H9 (cell line): ENCODE measurements at regions not wholly inside any gene's neighbourhood (a gene's known extent, or its start where the extent isn't known, plus 50 kb on each side); places are given as distances from the start of the nearest gene placed in this dataset.

Source experiments
- DNase-seq: peaks from one replicate; pipeline ENCODE4 v3.0.0-alpha.2; 2017
- H2AFZ ChIP-seq: one replicate; pipeline ENCODE4 v1.6.1; 2013; ENCODE audit warnings: mild to moderate bottlenecking, low read length, control low read depth, moderate library complexity
- H2AK5ac ChIP-seq: 2 replicates; pipeline ENCODE4 v1.6.1; 2013; ENCODE audit warnings: low read length, control low read depth, mixed read lengths; ENCODE audit not compliant: insufficient read length
- H2BK120ac ChIP-seq: one replicate; pipeline ENCODE4 v1.6.1; 2013; ENCODE audit warnings: low read depth, mild to moderate bottlenecking, low read length, control low read depth, inconsistent platforms; ENCODE audit not compliant: poor library complexity, severe bottlenecking
- H2BK12ac ChIP-seq: 2 replicates; pipeline ENCODE4 v1.6.1; 2013; ENCODE audit warnings: low read length, control low read depth, mixed read lengths, low read depth; ENCODE audit not compliant: insufficient read length
- H2BK15ac ChIP-seq: 2 replicates; pipeline ENCODE4 v1.6.1; 2013; ENCODE audit warnings: low read depth, low read length, control low read depth
- H2BK20ac ChIP-seq: one replicate; pipeline ENCODE4 v1.6.1; 2013; ENCODE audit warnings: low read depth, mild to moderate bottlenecking, low read length, control low read depth, inconsistent platforms; ENCODE audit not compliant: poor library complexity, severe bottlenecking
- H2BK5ac ChIP-seq: 2 replicates; pipeline ENCODE4 v1.6.1; 2013; ENCODE audit warnings: low read length, control low read depth, mixed read lengths; ENCODE audit not compliant: insufficient read length
- H3K14ac ChIP-seq: 2 replicates; pipeline ENCODE4 v1.6.1; 2013; ENCODE audit warnings: low read length, control low read depth; ENCODE audit not compliant: insufficient read depth
- H3K18ac ChIP-seq: 2 replicates; pipeline ENCODE4 v1.6.1; 2013; ENCODE audit warnings: low read depth, mild to moderate bottlenecking, mixed read lengths, low read length, control low read depth; ENCODE audit not compliant: insufficient read length
- H3K23ac ChIP-seq: 2 replicates; pipeline ENCODE4 v1.6.1; 2013; ENCODE audit warnings: low read length, control low read depth, mixed read lengths, low read depth; ENCODE audit not compliant: insufficient read length
- H3K23me2 ChIP-seq: 2 replicates; pipeline ENCODE4 v1.6.1; 2013; ENCODE audit warnings: low read depth, mild to moderate bottlenecking, mixed read lengths, low read length, control low read depth; ENCODE audit not compliant: insufficient read length, poor library complexity, severe bottlenecking
- H3K27ac ChIP-seq: 2 replicates; pipeline ENCODE4 v1.5.1; 2013; ENCODE audit warnings: low read length, control low read depth, mixed read lengths, low read depth; ENCODE audit not compliant: insufficient read length
- H3K27me3 ChIP-seq: 2 replicates; pipeline ENCODE4 v1.6.1; 2013; ENCODE audit warnings: low read length, control low read depth, inconsistent platforms; ENCODE audit not compliant: insufficient read depth
- H3K4ac ChIP-seq: 2 replicates; pipeline ENCODE4 v1.6.1; 2013; ENCODE audit warnings: low read depth, mild to moderate bottlenecking, control low read depth, inconsistent platforms, low read length, moderate library complexity
- H3K4me1 ChIP-seq: 2 replicates; pipeline ENCODE4 v1.6.1; 2013; ENCODE audit warnings: low read length, control low read depth, inconsistent platforms; ENCODE audit not compliant: insufficient read depth
- H3K4me2 ChIP-seq: 2 replicates; pipeline ENCODE4 v1.6.1; 2013; ENCODE audit warnings: low read length, control low read depth, mixed read lengths; ENCODE audit not compliant: insufficient read length, insufficient read depth
- H3K56ac ChIP-seq: 2 replicates; pipeline ENCODE4 v1.6.1; 2013; ENCODE audit warnings: low read depth, mild to moderate bottlenecking, mixed read lengths, low read length, control low read depth; ENCODE audit not compliant: insufficient read length
- H3K79me1 ChIP-seq: 2 replicates; pipeline ENCODE4 v1.6.1; 2013; ENCODE audit warnings: low read depth, mild to moderate bottlenecking, moderate library complexity, low read length, control low read depth, inconsistent platforms; ENCODE audit not compliant: insufficient read depth, poor library complexity, severe bottlenecking
- H3K79me2 ChIP-seq: 2 replicates; pipeline ENCODE4 v1.6.1; 2013; ENCODE audit warnings: low read length, control low read depth, inconsistent platforms; ENCODE audit not compliant: insufficient read depth
- H3K9ac ChIP-seq: 2 replicates; pipeline ENCODE4 v1.6.1; 2013; ENCODE audit warnings: low read length, control low read depth, mixed read lengths; ENCODE audit not compliant: insufficient read length; ENCODE audit errors: extremely low read depth
- H3K9me3 ChIP-seq: one replicate; pipeline ENCODE4 v1.6.1; 2013; ENCODE audit warnings: low read depth, low read length, inconsistent platforms; ENCODE audit not compliant: control insufficient read depth
- H3T11ph ChIP-seq: one replicate; pipeline ENCODE4 v1.6.1; 2013; ENCODE audit warnings: mild to moderate bottlenecking, low read length, control low read depth, inconsistent platforms
- H4K20me1 ChIP-seq: one replicate; pipeline ENCODE4 v1.6.1; 2013; ENCODE audit not compliant: control insufficient read depth, insufficient read length, insufficient read depth
- H4K5ac ChIP-seq: 2 replicates; pipeline ENCODE4 v1.6.1; 2013; ENCODE audit warnings: low read depth, mild to moderate bottlenecking, mixed read lengths, low read length, control low read depth; ENCODE audit not compliant: insufficient read length
- H4K8ac ChIP-seq: replicated peaks from 2 replicates; pipeline ENCODE4 v1.6.1; 2013; ENCODE audit warnings: low read length, control low read depth, mixed read lengths, low read depth; ENCODE audit not compliant: insufficient read length
- H4K91ac ChIP-seq: 2 replicates; pipeline ENCODE4 v1.6.1; 2013; ENCODE audit warnings: low read depth, mild to moderate bottlenecking, moderate library complexity, mixed read lengths, low read length, control low read depth; ENCODE audit not compliant: insufficient read length
- H3K27ac Mint-ChIP-seq, 3 experiments: 2 replicates in 2 of 3; 3 replicates in 1 of 3; pipeline ENCODE4 v1.8.0; 2020 to 2021; ENCODE audit warnings: mixed read lengths in 3 of 3, mild to moderate bottlenecking in 1 of 3, moderate library complexity in 1 of 3
- H3K27me3 Mint-ChIP-seq: 2 replicates; pipeline ENCODE4 v1.8.0; 2021; ENCODE audit warnings: low read depth, mild to moderate bottlenecking, moderate library complexity, mixed read lengths
- H3K36me3 Mint-ChIP-seq, 3 experiments: 2 replicates in 2 of 3; 3 replicates in 1 of 3; pipeline ENCODE4 v1.8.0; 2020 to 2021; ENCODE audit warnings: low read depth in 3 of 3, mixed read lengths in 3 of 3; ENCODE audit not compliant: insufficient read depth in 1 of 3
- H3K4me1 Mint-ChIP-seq, 2 experiments: 2 replicates each; pipeline ENCODE4 v1.8.0; 2020; ENCODE audit warnings: mixed read lengths in 2 of 2
- H3K4me3 Mint-ChIP-seq, 2 experiments: 2 replicates in 1 of 2; 3 replicates in 1 of 2; pipeline ENCODE4 v1.8.0; 2020 to 2021; ENCODE audit warnings: mild to moderate bottlenecking in 2 of 2, mixed read lengths in 2 of 2, moderate library complexity in 1 of 2
- H3K9me3 Mint-ChIP-seq, 2 experiments: 2 replicates in 1 of 2; 3 replicates in 1 of 2; pipeline ENCODE4 v1.8.0; 2020; ENCODE audit warnings: mild to moderate bottlenecking in 2 of 2, mixed read lengths in 2 of 2, moderate library complexity in 1 of 2
- CTCF ChIP-seq: fragments of 200-600 bp; sonication (generic); conservative IDR thresholded peaks from 3 replicates; pipeline ENCODE4 v1.8.0; 2021; ENCODE audit warnings: antibody characterized with exemption, mild to moderate bottlenecking
- WGBS: extraction: QIAGEN DNeasy Blood & Tissue Kit; methylation state at CpG from one replicate; pipeline ENCODE4 v1.1.7; 2013; ENCODE audit warnings: missing lambda C conversion rate, low lambda C conversion rate, mixed read lengths; ENCODE audit not compliant: insufficient read length; ENCODE audit errors: extremely low coverage; 5-methylcytosine and 5-hydroxymethylcytosine counted together

DNA sequence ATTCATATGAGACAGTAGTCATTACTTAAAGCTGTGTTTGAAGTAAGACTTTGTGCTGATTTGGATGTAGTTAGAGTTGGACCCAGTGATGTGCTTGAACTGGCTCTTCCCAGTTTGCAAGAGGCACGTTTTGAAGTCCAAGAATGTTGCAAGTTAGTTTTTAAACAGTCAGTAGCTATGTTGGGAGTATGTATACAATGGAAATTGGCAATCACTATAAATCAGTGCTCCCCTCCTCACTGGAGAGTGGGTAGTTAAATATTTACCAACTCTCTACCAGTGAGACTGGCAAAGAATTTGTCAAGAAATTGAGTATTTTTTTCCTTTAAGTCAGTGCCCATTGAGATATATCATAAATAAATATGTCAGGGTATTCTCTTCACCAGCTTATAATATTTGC is 191.9 kb upstream of the SPRY1 start:
- no peaks in the 10 kb centered on the region for H3K9me3 ChIP-seq
- no peak overlapping the region for H2BK15ac ChIP-seq
- no peak for DNase-seq
- Mint-ChIP-seq H3K36me3 (peaks cover 0 to 4% (median 0%) of the 10 kb centered on the region in 3 experiments; a peak in 2 of 7 replicates), H3K27ac (no peak overlapping the region; a peak in 1 of 7 replicates), H3K4me1 (peaks cover 4 to 5% of the 10 kb centered on the region in 2 experiments; a peak in 1 of 4 replicates), H3K9me3 (no peaks in the 10 kb centered on the region), H3K27me3 (no peaks in the 10 kb centered on the region), H3K4me3 (no peak overlapping the region)
- H3K27ac ChIP-seq = no peak overlapping the region
- no peak overlapping the region for H3K56ac ChIP-seq
- no peak for TF ChIP-seq CTCF
- H4K91ac ChIP-seq = no peak overlapping the region
- no peaks in the 10 kb centered on the region for H3K23me2 ChIP-seq
- no peaks in the 10 kb centered on the region for H3K79me2 ChIP-seq
- H3T11ph ChIP-seq = no peak overlapping the region
- WGBS = no CpG with 5 or more reads among the region's 1 CpG
- H3K79me1 ChIP-seq = no peaks in the 10 kb centered on the region
- no peaks in the 10 kb centered on the region for H3K4me1 ChIP-seq
- H2BK120ac ChIP-seq = no peak overlapping the region
- no peaks in the 10 kb centered on the region for H3K27me3 ChIP-seq
- H2BK5ac ChIP-seq = no peak overlapping the region
- no peaks in the 10 kb centered on the region for H4K20me1 ChIP-seq
- H2AK5ac ChIP-seq = no peak overlapping the region
- no peak overlapping the region for H3K4ac ChIP-seq
- H3K4me2 ChIP-seq = no peak overlapping the region
- H2BK20ac ChIP-seq = no peak overlapping the region
- no peak overlapping the region for H3K9ac ChIP-seq
- no peak overlapping the region for H2AFZ ChIP-seq
- H3K14ac ChIP-seq = no peak overlapping the region
- H3K18ac ChIP-seq = no peak overlapping the region
- H4K5ac ChIP-seq = no peak overlapping the region
- no peak overlapping the region for H3K23ac ChIP-seq
- H4K8ac ChIP-seq = no peak overlapping the region
- H2BK12ac ChIP-seq = no peak overlapping the region
